ENCODE measurements at regions not wholly inside any gene's neighbourhood (a gene's known extent, or its start where the extent isn't known, plus 50 kb on each side); places are given as distances from the start of the nearest gene placed in this dataset.

DNA sequence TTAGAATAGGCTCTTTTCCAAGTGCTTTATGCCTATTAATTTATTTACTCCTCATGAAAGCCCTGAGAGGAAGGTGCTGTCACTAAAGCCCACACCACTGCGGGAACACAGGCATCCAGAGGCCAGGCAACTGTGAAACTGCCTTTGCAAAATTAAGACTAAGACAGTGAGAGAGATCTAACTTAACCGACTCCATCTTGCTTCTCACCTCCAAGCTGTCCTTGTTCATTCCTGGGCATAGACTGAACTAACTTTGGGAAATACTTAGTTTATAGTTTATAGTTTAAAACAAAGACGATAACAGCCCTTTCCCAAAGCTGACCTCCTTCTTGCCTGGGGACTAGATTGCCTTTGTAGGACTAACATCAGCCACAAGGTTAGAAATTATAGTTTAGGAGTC, 80.1 kb downstream of the RSPH3 start:
- TF ChIP-seq, protein P1, sequence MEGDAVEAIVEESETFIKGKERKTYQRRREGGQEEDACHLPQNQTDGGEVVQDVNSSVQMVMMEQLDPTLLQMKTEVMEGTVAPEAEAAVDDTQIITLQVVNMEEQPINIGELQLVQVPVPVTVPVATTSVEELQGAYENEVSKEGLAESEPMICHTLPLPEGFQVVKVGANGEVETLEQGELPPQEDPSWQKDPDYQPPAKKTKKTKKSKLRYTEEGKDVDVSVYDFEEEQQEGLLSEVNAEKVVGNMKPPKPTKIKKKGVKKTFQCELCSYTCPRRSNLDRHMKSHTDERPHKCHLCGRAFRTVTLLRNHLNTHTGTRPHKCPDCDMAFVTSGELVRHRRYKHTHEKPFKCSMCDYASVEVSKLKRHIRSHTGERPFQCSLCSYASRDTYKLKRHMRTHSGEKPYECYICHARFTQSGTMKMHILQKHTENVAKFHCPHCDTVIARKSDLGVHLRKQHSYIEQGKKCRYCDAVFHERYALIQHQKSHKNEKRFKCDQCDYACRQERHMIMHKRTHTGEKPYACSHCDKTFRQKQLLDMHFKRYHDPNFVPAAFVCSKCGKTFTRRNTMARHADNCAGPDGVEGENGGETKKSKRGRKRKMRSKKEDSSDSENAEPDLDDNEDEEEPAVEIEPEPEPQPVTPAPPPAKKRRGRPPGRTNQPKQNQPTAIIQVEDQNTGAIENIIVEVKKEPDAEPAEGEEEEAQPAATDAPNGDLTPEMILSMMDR (IDR thresholded peaks at IDR 0.05): no peak
- no peak for TF ChIP-seq POLR2A (IDR thresholded peaks at IDR 0.05)
